Memory B cell (primary cell): ENCODE measurements at regions not wholly inside any gene's neighbourhood (a gene's known extent, or its start where the extent isn't known, plus 50 kb on each side); places are given as distances from the start of the nearest gene placed in this dataset.
"Not testable (repeated sequence)": the region's sequence is repeated elsewhere in the genome, so short reads cannot be mapped to it uniquely, and the experiment has no call there.

Experiments used
- ATAC-seq: fragments of 150-1000 bp; cut with Tn5 transposase; 2 replicates; pipeline ENCODE4 v1.10.0; 2021; ENCODE audit warnings: low read depth, mild to moderate bottlenecking, moderate library complexity
- DNase-seq, 2 donors: peaks; one replicate each; pipeline ENCODE4 v3.0.0; 2022; ENCODE audit warnings: low spot score in 2 of 2
- H3K27ac Mint-ChIP-seq: one replicate; pipeline ENCODE4 v1.8.0; 2022; ENCODE audit warnings: mild to moderate bottlenecking, moderate library complexity, mixed read lengths
- H3K27me3 Mint-ChIP-seq: one replicate; pipeline ENCODE4 v1.8.0; 2022; ENCODE audit warnings: mixed read lengths
- H3K36me3 Mint-ChIP-seq: one replicate; pipeline ENCODE4 v1.8.0; 2022; ENCODE audit warnings: mild to moderate bottlenecking, mixed read lengths
- H3K4me1 Mint-ChIP-seq: one replicate; pipeline ENCODE4 v1.8.0; 2022; ENCODE audit warnings: mixed read lengths
- H3K4me3 Mint-ChIP-seq: one replicate; pipeline ENCODE4 v1.8.0; 2022; ENCODE audit warnings: mild to moderate bottlenecking, moderate library complexity, mixed read lengths
- H3K9me3 Mint-ChIP-seq: one replicate; pipeline ENCODE4 v1.8.0; 2022; ENCODE audit warnings: mixed read lengths

GRCh38 chr5:17058438-17058837 lies 122.3 kb upstream of the MYO10 start:
- peaks cover 1% of the 10 kb centered on the region for H3K9me3 Mint-ChIP-seq
- H3K4me1 Mint-ChIP-seq = no peaks in the 10 kb centered on the region
- no peaks in the 10 kb centered on the region for H3K36me3 Mint-ChIP-seq
- no peak overlapping the region for H3K4me3 Mint-ChIP-seq
- no peak for DNase-seq
- peaks cover 4% of the 10 kb centered on the region for H3K27me3 Mint-ChIP-seq
- H3K27ac Mint-ChIP-seq = no peak overlapping the region
- no peak for ATAC-seq

- Mint-ChIP-seq H3K4me1 (no peaks in the 10 kb centered on the region), H3K9me3 (peaks cover 1% of the 10 kb centered on the region), H3K4me3 (no peak overlapping the region), H3K27ac (no peak overlapping the region), H3K36me3 (no peaks in the 10 kb centered on the region), H3K27me3 (peaks cover 4% of the 10 kb centered on the region)
- no peak for DNase-seq
- ATAC-seq = no peak
These were observed 125.9 kb upstream of the MYO10 start for GRCh38 chr5:17061973-17062470.

GRCh38 chr5:17062741-17063140 lies 126.7 kb upstream of the MYO10 start:
- H3K27ac Mint-ChIP-seq, H3K9me3 Mint-ChIP-seq, H3K4me1 Mint-ChIP-seq, H3K27me3 Mint-ChIP-seq, DNase-seq, H3K4me3 Mint-ChIP-seq, H3K36me3 Mint-ChIP-seq, ATAC-seq: not testable (repeated sequence)

GRCh38 chr5:17064241-17064640 lies 128.2 kb upstream of the MYO10 start:
- H3K4me3 Mint-ChIP-seq = no peak overlapping the region
- H3K27ac Mint-ChIP-seq = no peak overlapping the region
- DNase-seq = no peak
- H3K27me3 Mint-ChIP-seq = peaks cover 1% of the 10 kb centered on the region
- no peaks in the 10 kb centered on the region for H3K4me1 Mint-ChIP-seq
- H3K9me3 Mint-ChIP-seq = peaks cover 1% of the 10 kb centered on the region
- no peaks in the 10 kb centered on the region for H3K36me3 Mint-ChIP-seq
- ATAC-seq = no peak

GRCh38 chr5:17065458-17065857 lies 129.4 kb upstream of the MYO10 start:
- DNase-seq (no peak), ATAC-seq (no peak)
- Mint-ChIP-seq H3K4me3 (no peak overlapping the region), H3K9me3 (no peaks in the 10 kb centered on the region), H3K27me3 (no peaks in the 10 kb centered on the region), H3K36me3 (no peaks in the 10 kb centered on the region), H3K4me1 (no peaks in the 10 kb centered on the region), H3K27ac (no peak overlapping the region)

DNA sequence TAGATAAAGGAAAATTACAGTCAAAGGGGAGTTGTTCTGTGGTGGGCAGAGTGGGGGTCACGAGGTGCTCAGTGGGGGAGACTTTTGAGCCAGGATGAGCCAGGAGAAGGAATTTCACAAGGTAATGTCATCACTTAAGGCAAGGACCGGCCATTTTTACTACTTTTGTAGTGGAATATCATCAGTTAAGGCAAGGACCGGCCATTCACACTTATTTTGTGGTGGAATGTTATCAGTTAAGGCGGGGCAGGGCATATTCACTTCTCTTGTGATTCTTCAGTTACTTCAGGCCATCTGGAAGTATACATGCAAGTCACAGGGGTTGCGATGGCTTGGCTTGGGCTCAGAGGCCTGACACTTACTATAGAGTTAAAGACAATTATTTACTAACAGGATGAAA lies 129.9 kb upstream of the MYO10 start:
- H3K4me3 Mint-ChIP-seq, H3K27me3 Mint-ChIP-seq, H3K4me1 Mint-ChIP-seq, H3K36me3 Mint-ChIP-seq, H3K27ac Mint-ChIP-seq, DNase-seq, H3K9me3 Mint-ChIP-seq, ATAC-seq: not testable (repeated sequence)

GRCh38 chr5:17067657-17068392 lies 131.7 kb upstream of the MYO10 start:
- no peaks in the 10 kb centered on the region for H3K9me3 Mint-ChIP-seq
- H3K27me3 Mint-ChIP-seq = peaks cover 3% of the 10 kb centered on the region
- no peak overlapping the region for H3K27ac Mint-ChIP-seq
- H3K36me3 Mint-ChIP-seq = no peaks in the 10 kb centered on the region
- H3K4me3 Mint-ChIP-seq = no peak overlapping the region
- ATAC-seq (no peak), DNase-seq (no peak)
- no peaks in the 10 kb centered on the region for H3K4me1 Mint-ChIP-seq

DNA sequence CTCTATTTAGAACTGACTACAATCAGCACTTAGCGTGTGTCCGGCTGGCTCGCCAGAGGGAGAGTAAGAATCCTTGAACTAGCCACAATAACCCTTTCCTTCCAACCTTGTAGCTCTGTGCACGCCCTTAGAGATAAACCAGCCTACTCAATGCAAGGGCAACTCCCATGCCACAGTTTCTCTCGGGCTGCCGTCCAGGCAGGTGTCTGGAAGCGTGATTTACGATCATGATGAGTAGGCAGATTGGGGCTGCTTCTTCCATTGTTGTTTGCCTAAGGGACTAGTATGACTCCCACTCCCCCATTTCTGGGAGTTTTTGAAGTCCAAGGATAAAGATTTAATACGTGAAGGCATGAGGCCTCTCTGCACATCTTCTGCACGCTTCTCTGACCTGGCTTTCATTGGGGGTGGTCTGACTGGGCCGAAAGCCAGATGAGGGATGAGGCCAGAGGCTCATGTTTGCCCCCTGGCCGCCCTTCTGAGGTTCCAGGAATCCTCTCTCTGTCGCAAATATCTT lies 134.0 kb upstream of the MYO10 start:
- H3K4me3 Mint-ChIP-seq = no peak overlapping the region
- DNase-seq (no peak), ATAC-seq (no peak)
- H3K4me1 Mint-ChIP-seq = no peaks in the 10 kb centered on the region
- no peaks in the 10 kb centered on the region for H3K36me3 Mint-ChIP-seq
- H3K27ac Mint-ChIP-seq = no peak overlapping the region
- H3K9me3 Mint-ChIP-seq = no peaks in the 10 kb centered on the region
- peaks cover 3% of the 10 kb centered on the region for H3K27me3 Mint-ChIP-seq

- ATAC-seq = no peak
- H3K27ac Mint-ChIP-seq = no peak overlapping the region
- H3K4me3 Mint-ChIP-seq = no peak overlapping the region
- no peak for DNase-seq
- no peaks in the 10 kb centered on the region for H3K4me1 Mint-ChIP-seq
- no peaks in the 10 kb centered on the region for H3K36me3 Mint-ChIP-seq
- peaks cover 3% of the 10 kb centered on the region for H3K27me3 Mint-ChIP-seq
- no peaks in the 10 kb centered on the region for H3K9me3 Mint-ChIP-seq
These were observed 134.6 kb upstream of the MYO10 start for GRCh38 chr5:17070647-17071046.

DNA sequence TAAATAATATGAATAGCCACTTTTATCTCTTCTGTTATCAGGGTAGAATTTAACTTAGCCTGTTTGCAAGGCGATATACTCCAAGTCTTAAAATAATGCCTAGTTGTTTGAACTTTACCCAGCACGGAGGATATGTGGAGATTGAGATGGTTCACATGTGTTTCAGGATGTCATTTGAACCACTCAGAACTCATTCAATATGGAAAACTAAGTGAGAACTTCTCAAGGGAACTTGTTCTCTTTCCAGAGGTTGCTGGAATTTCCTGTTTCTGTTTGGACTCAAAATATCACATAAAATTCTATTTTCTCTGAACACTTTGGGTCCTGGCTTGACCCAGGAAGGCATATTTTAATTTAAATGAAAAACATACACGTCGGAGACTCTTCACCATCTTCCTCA lies 139.1 kb upstream of the MYO10 start:
- Mint-ChIP-seq H3K27ac (no peak overlapping the region), H3K4me3 (no peak overlapping the region), H3K36me3 (no peaks in the 10 kb centered on the region), H3K4me1 (no peaks in the 10 kb centered on the region), H3K27me3 (peaks cover 3% of the 10 kb centered on the region), H3K9me3 (no peaks in the 10 kb centered on the region)
- ATAC-seq (no peak), DNase-seq (no peak)

DNA sequence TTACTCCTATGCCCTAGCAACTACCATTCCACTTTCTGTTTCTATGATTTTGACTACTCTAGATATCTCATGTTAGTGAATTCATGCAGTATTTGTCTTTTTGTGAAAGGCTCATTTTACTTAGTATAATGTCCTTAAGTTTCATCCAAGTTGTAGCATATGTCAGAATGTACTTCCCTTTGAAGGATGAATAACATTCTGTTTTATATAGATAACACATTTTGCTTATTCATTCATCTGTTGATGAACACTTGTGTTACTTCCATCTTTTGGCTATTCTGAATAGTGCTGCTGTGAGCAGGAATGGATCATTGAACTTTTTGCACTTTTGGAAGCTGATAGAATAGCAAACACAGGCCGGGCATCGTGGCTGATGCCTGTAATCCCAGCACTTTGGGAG lies 140.2 kb upstream of the MYO10 start:
- no peak for DNase-seq
- no peaks in the 10 kb centered on the region for H3K36me3 Mint-ChIP-seq
- ATAC-seq = no peak
- H3K27me3 Mint-ChIP-seq = no peaks in the 10 kb centered on the region
- no peaks in the 10 kb centered on the region for H3K9me3 Mint-ChIP-seq
- H3K4me1 Mint-ChIP-seq = no peaks in the 10 kb centered on the region
- H3K27ac Mint-ChIP-seq = no peak overlapping the region
- H3K4me3 Mint-ChIP-seq = no peak overlapping the region

GRCh38 chr5:17077440-17078233 lies 139.8 kb upstream of the BASP1 start:
- DNase-seq (no peak), ATAC-seq (no peak)
- H3K4me3 Mint-ChIP-seq = no peak overlapping the region
- no peaks in the 10 kb centered on the region for H3K36me3 Mint-ChIP-seq
- H3K9me3 Mint-ChIP-seq = no peaks in the 10 kb centered on the region
- H3K27ac Mint-ChIP-seq = no peak overlapping the region
- no peaks in the 10 kb centered on the region for H3K4me1 Mint-ChIP-seq
- no peaks in the 10 kb centered on the region for H3K27me3 Mint-ChIP-seq

GRCh38 chr5:17079562-17079961 lies 137.9 kb upstream of the BASP1 start:
- Mint-ChIP-seq H3K9me3 (no peaks in the 10 kb centered on the region), H3K4me1 (no peaks in the 10 kb centered on the region), H3K27ac (no peak overlapping the region), H3K27me3 (no peaks in the 10 kb centered on the region), H3K36me3 (no peaks in the 10 kb centered on the region), H3K4me3 (no peak overlapping the region)
- ATAC-seq (no peak), DNase-seq (no peak)

DNA sequence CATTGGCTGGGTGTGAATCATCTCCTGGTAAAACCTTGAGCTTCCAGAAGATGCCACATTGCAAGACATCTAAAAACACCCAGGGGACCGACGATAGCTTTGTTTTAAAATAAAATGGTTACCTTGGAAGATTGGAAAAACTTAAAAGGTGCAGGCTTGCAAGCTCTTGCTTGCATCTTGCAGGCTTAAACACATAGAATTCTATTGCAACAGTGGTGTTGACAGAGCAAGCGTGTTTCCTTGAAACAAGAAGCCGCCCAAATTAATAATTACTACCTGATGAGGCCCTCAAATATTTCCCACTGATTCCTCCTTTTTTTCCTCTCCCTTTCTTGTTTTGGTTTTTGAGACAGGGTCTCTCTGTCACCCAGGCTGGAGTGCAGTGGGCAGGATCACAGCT lies 137.1 kb upstream of the BASP1 start:
- DNase-seq = no peak
- H3K36me3 Mint-ChIP-seq = no peaks in the 10 kb centered on the region

More for the DNA sequence above, 137.1 kb upstream of the BASP1 start:
- H3K9me3 Mint-ChIP-seq = no peaks in the 10 kb centered on the region
- no peaks in the 10 kb centered on the region for H3K4me1 Mint-ChIP-seq
- ATAC-seq = no peak
- H3K4me3 Mint-ChIP-seq = no peak overlapping the region
- H3K27me3 Mint-ChIP-seq = no peaks in the 10 kb centered on the region
- no peak overlapping the region for H3K27ac Mint-ChIP-seq
